GM23338 (cell line): ENCODE measurements at regions not wholly inside any gene's neighbourhood (a gene's known extent, or its start where the extent isn't known, plus 50 kb on each side); places are given as distances from the start of the nearest gene placed in this dataset.

Experiments used
- ATAC-seq: fragments of 200-7000 bp; cut with Tn5 transposase; 3 replicates; pipeline ENCODE4 v1.9.1; 2020
- DNase-seq: peaks from one replicate; pipeline ENCODE4 v3.0.0-alpha.2; 2015; ENCODE audit warnings: low spot score
- H2AFZ ChIP-seq: fragments of 200-600 bp; sonication (generic); 2 replicates; pipeline ENCODE4 v1.8.0; 2016; ENCODE audit warnings: antibody characterized with exemption, mild to moderate bottlenecking, moderate library complexity
- H3F3A ChIP-seq: fragments of 200-600 bp; sonication (generic); replicated peaks from 2 replicates; pipeline ENCODE4 v1.8.0; 2017; ENCODE audit warnings: antibody characterized with exemption, mixed run types, low read depth
- H3K27ac ChIP-seq: fragments of 200-600 bp; sonication (generic); 2 replicates; pipeline ENCODE4 v1.6.1; 2016; ENCODE audit warnings: low read depth
- H3K27me3 ChIP-seq: fragments of 200-600 bp; sonication (generic); 2 replicates; pipeline ENCODE4 v1.8.0; 2016; ENCODE audit warnings: mild to moderate bottlenecking, mixed run types, moderate library complexity; ENCODE audit not compliant: insufficient read depth
- H3K36me3 ChIP-seq: fragments of 200-600 bp; sonication (generic); 2 replicates; pipeline ENCODE4 v1.8.0; 2016; ENCODE audit warnings: mild to moderate bottlenecking; ENCODE audit not compliant: insufficient read depth
- H3K4me1 ChIP-seq: fragments of 200-600 bp; sonication (generic); 2 replicates; pipeline ENCODE4 v1.8.0; 2016; ENCODE audit warnings: mild to moderate bottlenecking, moderate library complexity; ENCODE audit not compliant: insufficient read depth
- H3K4me2 ChIP-seq: fragments of 200-600 bp; sonication (generic); 2 replicates; pipeline ENCODE4 v1.7.1; 2017; ENCODE audit warnings: mixed run types
- H3K4me3 ChIP-seq: fragments of 200-600 bp; sonication (generic); 2 replicates; pipeline ENCODE4 v1.6.1; 2016; ENCODE audit warnings: mixed run types
- H3K79me2 ChIP-seq: fragments of 200-600 bp; sonication (generic); replicated peaks from 2 replicates; pipeline ENCODE4 v1.8.0; 2017; ENCODE audit warnings: mild to moderate bottlenecking; ENCODE audit not compliant: insufficient read depth
- H3K9me2 ChIP-seq: fragments of 200-600 bp; sonication (generic); 2 replicates; pipeline ENCODE4 v1.8.0; 2017; ENCODE audit not compliant: insufficient read depth
- H4K20me1 ChIP-seq: fragments of 200-600 bp; sonication (generic); replicated peaks from 2 replicates; pipeline ENCODE4 v1.8.0; 2017; ENCODE audit warnings: mild to moderate bottlenecking; ENCODE audit not compliant: insufficient read depth
- H3K27ac Mint-ChIP-seq: 2 replicates; pipeline ENCODE4 v1.8.0; 2020; ENCODE audit warnings: inconsistent platforms, mild to moderate bottlenecking, moderate library complexity, mixed read lengths
- H3K27me3 Mint-ChIP-seq: 3 replicates; pipeline ENCODE4 v1.8.0; 2022; ENCODE audit warnings: low read depth, mild to moderate bottlenecking, moderate library complexity, mixed read lengths, inconsistent platforms; ENCODE audit not compliant: insufficient read depth, poor library complexity
- H3K36me3 Mint-ChIP-seq: 3 replicates; pipeline ENCODE4 v1.8.0; 2021; ENCODE audit warnings: low read depth, mild to moderate bottlenecking, inconsistent platforms, moderate library complexity, mixed read lengths
- H3K4me1 Mint-ChIP-seq: 3 replicates; pipeline ENCODE4 v1.8.0; 2020; ENCODE audit warnings: mild to moderate bottlenecking, inconsistent platforms, mixed read lengths
- H3K4me3 Mint-ChIP-seq: 3 replicates; pipeline ENCODE4 v1.8.0; 2021; ENCODE audit warnings: moderate library complexity, mild to moderate bottlenecking, inconsistent platforms, mixed read lengths
- H3K9me3 Mint-ChIP-seq: 3 replicates; pipeline ENCODE4 v1.8.0; 2020; ENCODE audit warnings: moderate library complexity, mild to moderate bottlenecking, inconsistent platforms, mixed read lengths
- CREB1 ChIP-seq: fragments of 250-450 bp; sonication (Bioruptor Pico); IDR thresholded peaks from 2 replicates; pipeline ENCODE4 v1.5.0; 2020; ENCODE audit warnings: low read depth, mild to moderate bottlenecking, moderate library complexity
- EZH2phosphoT487 ChIP-seq: fragments of 200-600 bp; sonication (generic); IDR thresholded peaks from one replicate; pipeline ENCODE4 v1.8.1; 2018; ENCODE audit warnings: antibody characterized with exemption; ENCODE audit not compliant: unreplicated experiment
- JUNB ChIP-seq: IDR thresholded peaks from one replicate; pipeline ENCODE4 v1.6.1; 2016; ENCODE audit warnings: antibody characterized with exemption; ENCODE audit not compliant: unreplicated experiment
- NANOG ChIP-seq: IDR thresholded peaks from 2 replicates; pipeline ENCODE4 v1.6.1; 2016; ENCODE audit warnings: antibody characterized with exemption, borderline replicate concordance
- POLR2AphosphoS5 ChIP-seq: IDR thresholded peaks from 2 replicates; pipeline ENCODE4 v1.6.1; 2016; ENCODE audit warnings: antibody characterized with exemption, low read depth
- REST ChIP-seq: IDR thresholded peaks from one replicate; pipeline ENCODE4 v1.6.1; 2018; ENCODE audit warnings: antibody characterized with exemption; ENCODE audit not compliant: unreplicated experiment
- STAT1 ChIP-seq: IDR thresholded peaks from one replicate; pipeline ENCODE4 v1.6.1; 2016; ENCODE audit warnings: antibody characterized with exemption; ENCODE audit not compliant: unreplicated experiment
- ZNF114 ChIP-seq: fragments of 250-450 bp; sonication (Bioruptor Pico); IDR thresholded peaks from 2 replicates; pipeline ENCODE4 v1.5.0; 2020; ENCODE audit warnings: mild to moderate bottlenecking, moderate library complexity
- ZNF331 ChIP-seq: fragments of 250-450 bp; sonication (Bioruptor Pico); IDR thresholded peaks from 2 replicates; pipeline ENCODE4 v1.5.0; 2020; ENCODE audit warnings: low read depth, mild to moderate bottlenecking, moderate library complexity
- TF ChIP-seq, protein P1 (sequence below), 2 experiments: fragments of 200-600 bp in 1 of 2; sonication (generic) in 1 of 2; conservative IDR thresholded peaks; 2 replicates each; pipeline versions ENCODE4 v1.5.1 to v1.6.1; 2016 to 2017; ENCODE audit warnings: antibody characterized with exemption in 2 of 2, low read depth in 2 of 2, mild to moderate bottlenecking in 2 of 2, moderate library complexity in 1 of 2
- TF ChIP-seq, protein P2 (sequence below): IDR thresholded peaks from 2 replicates; pipeline ENCODE4 v1.6.1; 2016; ENCODE audit warnings: antibody characterized with exemption

DNA sequence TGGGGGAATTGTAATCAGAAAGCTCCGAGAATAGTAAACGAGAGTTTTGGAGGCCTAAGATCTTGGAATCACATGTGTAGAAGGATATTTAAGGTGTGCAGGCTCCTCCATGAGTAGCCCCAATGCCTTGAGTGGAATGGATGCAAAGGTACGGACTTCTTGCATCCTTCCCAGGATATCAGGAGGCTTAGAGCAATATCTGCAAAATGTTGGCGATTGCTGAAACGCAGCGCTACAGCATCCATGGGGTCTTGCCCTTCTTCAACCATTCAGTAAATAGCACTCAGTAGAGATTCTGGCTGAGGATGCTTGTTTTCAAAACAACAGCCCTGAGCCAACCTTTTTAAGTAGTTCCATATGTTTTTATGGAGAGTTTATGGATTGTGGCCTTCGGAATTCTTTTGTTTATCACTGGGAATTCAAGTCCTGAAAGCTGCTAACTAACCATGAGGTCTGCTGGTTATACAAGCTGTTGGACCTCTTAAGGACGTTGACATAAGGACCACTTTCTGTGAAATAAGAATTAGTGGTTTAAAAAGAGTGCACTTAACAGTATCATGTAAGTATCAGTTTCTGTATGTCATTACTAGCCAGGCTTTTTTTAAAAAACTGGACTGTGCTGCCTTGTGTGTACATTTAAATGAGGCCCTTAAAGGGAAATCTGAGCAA, 228.8 kb upstream of the PGRMC2 start (continued):
- TF ChIP-seq, protein P1, sequence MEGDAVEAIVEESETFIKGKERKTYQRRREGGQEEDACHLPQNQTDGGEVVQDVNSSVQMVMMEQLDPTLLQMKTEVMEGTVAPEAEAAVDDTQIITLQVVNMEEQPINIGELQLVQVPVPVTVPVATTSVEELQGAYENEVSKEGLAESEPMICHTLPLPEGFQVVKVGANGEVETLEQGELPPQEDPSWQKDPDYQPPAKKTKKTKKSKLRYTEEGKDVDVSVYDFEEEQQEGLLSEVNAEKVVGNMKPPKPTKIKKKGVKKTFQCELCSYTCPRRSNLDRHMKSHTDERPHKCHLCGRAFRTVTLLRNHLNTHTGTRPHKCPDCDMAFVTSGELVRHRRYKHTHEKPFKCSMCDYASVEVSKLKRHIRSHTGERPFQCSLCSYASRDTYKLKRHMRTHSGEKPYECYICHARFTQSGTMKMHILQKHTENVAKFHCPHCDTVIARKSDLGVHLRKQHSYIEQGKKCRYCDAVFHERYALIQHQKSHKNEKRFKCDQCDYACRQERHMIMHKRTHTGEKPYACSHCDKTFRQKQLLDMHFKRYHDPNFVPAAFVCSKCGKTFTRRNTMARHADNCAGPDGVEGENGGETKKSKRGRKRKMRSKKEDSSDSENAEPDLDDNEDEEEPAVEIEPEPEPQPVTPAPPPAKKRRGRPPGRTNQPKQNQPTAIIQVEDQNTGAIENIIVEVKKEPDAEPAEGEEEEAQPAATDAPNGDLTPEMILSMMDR (conservative IDR thresholded peaks at IDR 0.05; ENCODE audit: low read depth in 2 of 2) = no peak
- TF ChIP-seq JUNB (no peak), EZH2phosphoT487 (no peak), CREB1 (CRISPR knock-in tag) (no peak), REST (no peak), NANOG (no peak), ZNF331 (CRISPR knock-in tag) (no peak)
- TF ChIP-seq, protein P2, sequence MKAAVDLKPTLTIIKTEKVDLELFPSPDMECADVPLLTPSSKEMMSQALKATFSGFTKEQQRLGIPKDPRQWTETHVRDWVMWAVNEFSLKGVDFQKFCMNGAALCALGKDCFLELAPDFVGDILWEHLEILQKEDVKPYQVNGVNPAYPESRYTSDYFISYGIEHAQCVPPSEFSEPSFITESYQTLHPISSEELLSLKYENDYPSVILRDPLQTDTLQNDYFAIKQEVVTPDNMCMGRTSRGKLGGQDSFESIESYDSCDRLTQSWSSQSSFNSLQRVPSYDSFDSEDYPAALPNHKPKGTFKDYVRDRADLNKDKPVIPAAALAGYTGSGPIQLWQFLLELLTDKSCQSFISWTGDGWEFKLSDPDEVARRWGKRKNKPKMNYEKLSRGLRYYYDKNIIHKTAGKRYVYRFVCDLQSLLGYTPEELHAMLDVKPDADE = no peak

DNA sequence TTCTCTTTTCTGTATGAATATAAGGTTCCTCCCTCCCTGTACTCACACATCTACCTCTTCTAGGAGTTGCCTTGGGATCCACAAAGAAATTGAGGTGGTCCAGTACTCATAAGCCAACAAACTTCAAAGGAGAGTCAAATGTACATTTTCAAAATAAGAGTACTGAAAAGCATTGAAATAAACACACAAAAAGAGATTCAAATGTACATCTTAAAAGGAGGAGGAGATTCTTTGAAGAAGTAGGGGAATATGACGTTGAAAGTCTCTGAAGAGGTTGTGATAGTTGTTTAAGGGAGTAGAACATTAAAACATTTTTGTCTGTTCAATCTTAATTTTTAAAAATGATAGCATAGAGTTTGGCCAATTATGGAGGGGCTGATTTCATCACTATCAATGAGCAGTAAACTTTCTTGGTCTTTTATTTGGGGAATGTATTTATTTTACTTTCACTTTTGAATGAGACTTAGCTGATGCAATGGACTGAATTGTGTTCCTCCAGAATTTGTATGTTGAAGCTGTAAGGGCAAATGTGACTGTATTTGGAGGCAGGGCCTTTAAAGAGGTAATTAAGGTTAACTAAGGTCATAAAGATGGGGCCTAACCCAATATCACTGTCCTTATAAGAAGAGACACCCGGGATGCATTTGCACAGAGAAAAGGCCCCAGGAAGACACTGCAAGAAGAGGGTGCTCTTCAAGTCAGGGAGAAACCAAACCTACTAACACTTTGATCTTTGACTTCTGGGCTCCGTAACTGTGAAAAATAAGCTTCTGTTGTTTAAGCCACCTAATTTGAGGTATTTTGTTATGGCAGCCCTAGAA, 226.3 kb upstream of the PGRMC2 start:
- DNase-seq = no peak
- Histone ChIP-seq H2AFZ (no peak overlapping the region), H3K4me1 (peaks cover 24% of the 10 kb centered on the region), H3K36me3 (no peaks in the 10 kb centered on the region), H4K20me1 (no peaks in the 10 kb centered on the region), H3K27me3 (no peaks in the 10 kb centered on the region), H3F3A (no peaks in the 10 kb centered on the region), H3K4me3 (no peak overlapping the region), H3K79me2 (no peaks in the 10 kb centered on the region), H3K4me2 (no peak overlapping the region), H3K9me2 (peaks cover 20% of the 10 kb centered on the region), H3K27ac (no peak overlapping the region)
- TF ChIP-seq, protein P2 = no peak
- TF ChIP-seq STAT1 = no peak
- TF ChIP-seq EZH2phosphoT487 = no peak
- no peak for TF ChIP-seq JUNB
- TF ChIP-seq ZNF331 (CRISPR knock-in tag) = no peak
- TF ChIP-seq, protein P1 (conservative IDR thresholded peaks at IDR 0.05; ENCODE audit: low read depth in 2 of 2) = no peak
- TF ChIP-seq ZNF114 (CRISPR knock-in tag) = no peak
- no peak for TF ChIP-seq POLR2AphosphoS5
- no peak for TF ChIP-seq REST
- H3K9me3 Mint-ChIP-seq = no peaks in the 10 kb centered on the region; the same call in 2 of the 3 replicates
- H3K4me1 Mint-ChIP-seq = peaks cover 22% of the 10 kb centered on the region
- peaks cover 5% of the 10 kb centered on the region; the same call in 1 of the 3 replicates for H3K36me3 Mint-ChIP-seq
- H3K4me3 Mint-ChIP-seq = no peak overlapping the region
- no peak overlapping the region for H3K27ac Mint-ChIP-seq
- ATAC-seq = no peak
- peaks cover 5% of the 10 kb centered on the region for H3K27me3 Mint-ChIP-seq
